GM12801 (cell line): ENCODE measurements at regions not wholly inside any gene's neighbourhood (a gene's known extent, or its start where the extent isn't known, plus 50 kb on each side); places are given as distances from the start of the nearest gene placed in this dataset.

Source experiments
- CTCF ChIP-seq: IDR thresholded peaks from one replicate; pipeline ENCODE4 v1.5.1; 2011; ENCODE audit warnings: control low read depth; ENCODE audit not compliant: insufficient read length; ENCODE audit errors: extremely low read depth

- no peak for TF ChIP-seq CTCF
These were observed 388.2 kb upstream of the SYNCRIP start for GRCh38 chr6:86030875-86031274.

- no peak for TF ChIP-seq CTCF
These were observed 386.1 kb upstream of the SYNCRIP start for GRCh38 chr6:86028776-86029175.

GRCh38 chr6:86017236-86017635 lies 374.6 kb upstream of the SYNCRIP start:
- TF ChIP-seq CTCF, result no peak

- TF ChIP-seq CTCF, result no peak
These were observed 373.9 kb upstream of the SYNCRIP start for GRCh38 chr6:86016567-86016966.

- no peak for TF ChIP-seq CTCF
These were observed 373.4 kb upstream of the SYNCRIP start for GRCh38 chr6:86016077-86016476.

GRCh38 chr6:86010915-86011786 lies 368.5 kb upstream of the SYNCRIP start:
- TF ChIP-seq CTCF, result no peak

GRCh38 chr6:85997206-85997605 lies 354.5 kb upstream of the SYNCRIP start:
- no peak for TF ChIP-seq CTCF
